Liver (tissue), 3 donors: ENCODE measurements at regions not wholly inside any gene's neighbourhood (a gene's known extent, or its start where the extent isn't known, plus 50 kb on each side); places are given as distances from the start of the nearest gene placed in this dataset.

Source experiments
- FOXA1 ChIP-seq: IDR thresholded peaks from 2 replicates; pipeline ENCODE4 v1.6.1; 2016; ENCODE audit warnings: antibody characterized with exemption
- GABPA ChIP-seq, 2 donors: IDR thresholded peaks in 1 of 2; conservative IDR thresholded peaks in 1 of 2; 2 replicates each; pipeline ENCODE4 v1.6.1; 2016; ENCODE audit warnings: antibody characterized with exemption in 2 of 2, mild to moderate bottlenecking in 1 of 2, moderate library complexity in 1 of 2
- HNF4A ChIP-seq, 2 donors: conservative IDR thresholded peaks; 2 replicates each; pipeline ENCODE4 v1.6.1; 2016; ENCODE audit warnings: antibody characterized with exemption in 2 of 2, mild to moderate bottlenecking in 2 of 2
- JUND ChIP-seq, 2 donors: IDR thresholded peaks; 2 replicates each; pipeline ENCODE4 v1.6.1; 2016; ENCODE audit warnings: antibody characterized with exemption in 2 of 2
- TAF1 ChIP-seq: conservative IDR thresholded peaks from 2 replicates; pipeline ENCODE4 v1.6.1; 2016; ENCODE audit warnings: antibody characterized with exemption, mild to moderate bottlenecking
- YY1 ChIP-seq: IDR thresholded peaks from 2 replicates; pipeline ENCODE4 v1.6.1; 2016; ENCODE audit warnings: antibody characterized with exemption, mild to moderate bottlenecking
- TF ChIP-seq, protein P1 (sequence below): fragments of 150-350 bp; IDR thresholded peaks from 2 replicates; pipeline ENCODE4 v1.5.1; 2017; ENCODE audit warnings: improper control_type of control experiment, low read depth, low read length; ENCODE audit not compliant: missing input control
- TF ChIP-seq, protein P2 (sequence below): IDR thresholded peaks from 2 replicates; pipeline ENCODE4 v1.6.1; 2016; ENCODE audit warnings: antibody characterized with exemption
- TF ChIP-seq, protein P3 (sequence below): IDR thresholded peaks from 2 replicates; pipeline ENCODE4 v1.6.1; 2016; ENCODE audit warnings: antibody characterized with exemption, mild to moderate bottlenecking
- donor health status: healthy.
- donor health status: healthy.

DNA sequence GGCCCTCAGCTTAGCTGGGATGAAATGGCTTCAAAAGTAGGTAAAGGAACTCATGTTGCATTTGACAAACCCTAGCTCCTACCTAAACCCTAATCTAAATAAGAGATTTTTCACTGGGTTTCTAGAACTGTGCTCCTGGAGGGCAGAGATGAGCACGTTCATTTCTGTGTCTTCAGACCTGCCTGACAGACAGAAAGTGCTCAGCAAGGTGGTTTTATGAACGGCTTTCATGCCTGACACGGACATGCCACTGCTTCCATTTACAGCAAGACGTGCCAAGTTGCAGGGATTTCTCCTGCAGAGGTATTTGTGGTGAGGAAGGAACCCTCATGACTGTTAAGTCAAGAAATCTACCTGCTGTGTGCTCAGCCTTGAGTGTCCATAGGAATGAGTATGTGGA lies 83.5 kb upstream of the KMT2C start:
- TF ChIP-seq, protein P1, sequence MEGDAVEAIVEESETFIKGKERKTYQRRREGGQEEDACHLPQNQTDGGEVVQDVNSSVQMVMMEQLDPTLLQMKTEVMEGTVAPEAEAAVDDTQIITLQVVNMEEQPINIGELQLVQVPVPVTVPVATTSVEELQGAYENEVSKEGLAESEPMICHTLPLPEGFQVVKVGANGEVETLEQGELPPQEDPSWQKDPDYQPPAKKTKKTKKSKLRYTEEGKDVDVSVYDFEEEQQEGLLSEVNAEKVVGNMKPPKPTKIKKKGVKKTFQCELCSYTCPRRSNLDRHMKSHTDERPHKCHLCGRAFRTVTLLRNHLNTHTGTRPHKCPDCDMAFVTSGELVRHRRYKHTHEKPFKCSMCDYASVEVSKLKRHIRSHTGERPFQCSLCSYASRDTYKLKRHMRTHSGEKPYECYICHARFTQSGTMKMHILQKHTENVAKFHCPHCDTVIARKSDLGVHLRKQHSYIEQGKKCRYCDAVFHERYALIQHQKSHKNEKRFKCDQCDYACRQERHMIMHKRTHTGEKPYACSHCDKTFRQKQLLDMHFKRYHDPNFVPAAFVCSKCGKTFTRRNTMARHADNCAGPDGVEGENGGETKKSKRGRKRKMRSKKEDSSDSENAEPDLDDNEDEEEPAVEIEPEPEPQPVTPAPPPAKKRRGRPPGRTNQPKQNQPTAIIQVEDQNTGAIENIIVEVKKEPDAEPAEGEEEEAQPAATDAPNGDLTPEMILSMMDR, result no peak
- TF ChIP-seq TAF1 (no peak), YY1 (no peak), FOXA1 (no peak), GABPA (IDR thresholded peaks at IDR 0.05 in 1 of 2, conservative IDR thresholded peaks at IDR 0.05 in 1 of 2) (no peak), HNF4A (conservative IDR thresholded peaks at IDR 0.05) (no peak), JUND (IDR thresholded peaks at IDR 0.05) (no peak)
- TF ChIP-seq, protein P2, sequence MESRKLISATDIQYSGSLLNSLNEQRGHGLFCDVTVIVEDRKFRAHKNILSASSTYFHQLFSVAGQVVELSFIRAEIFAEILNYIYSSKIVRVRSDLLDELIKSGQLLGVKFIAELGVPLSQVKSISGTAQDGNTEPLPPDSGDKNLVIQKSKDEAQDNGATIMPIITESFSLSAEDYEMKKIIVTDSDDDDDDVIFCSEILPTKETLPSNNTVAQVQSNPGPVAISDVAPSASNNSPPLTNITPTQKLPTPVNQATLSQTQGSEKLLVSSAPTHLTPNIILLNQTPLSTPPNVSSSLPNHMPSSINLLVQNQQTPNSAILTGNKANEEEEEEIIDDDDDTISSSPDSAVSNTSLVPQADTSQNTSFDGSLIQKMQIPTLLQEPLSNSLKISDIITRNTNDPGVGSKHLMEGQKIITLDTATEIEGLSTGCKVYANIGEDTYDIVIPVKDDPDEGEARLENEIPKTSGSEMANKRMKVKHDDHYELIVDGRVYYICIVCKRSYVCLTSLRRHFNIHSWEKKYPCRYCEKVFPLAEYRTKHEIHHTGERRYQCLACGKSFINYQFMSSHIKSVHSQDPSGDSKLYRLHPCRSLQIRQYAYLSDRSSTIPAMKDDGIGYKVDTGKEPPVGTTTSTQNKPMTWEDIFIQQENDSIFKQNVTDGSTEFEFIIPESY, result no peak
- TF ChIP-seq, protein P3, sequence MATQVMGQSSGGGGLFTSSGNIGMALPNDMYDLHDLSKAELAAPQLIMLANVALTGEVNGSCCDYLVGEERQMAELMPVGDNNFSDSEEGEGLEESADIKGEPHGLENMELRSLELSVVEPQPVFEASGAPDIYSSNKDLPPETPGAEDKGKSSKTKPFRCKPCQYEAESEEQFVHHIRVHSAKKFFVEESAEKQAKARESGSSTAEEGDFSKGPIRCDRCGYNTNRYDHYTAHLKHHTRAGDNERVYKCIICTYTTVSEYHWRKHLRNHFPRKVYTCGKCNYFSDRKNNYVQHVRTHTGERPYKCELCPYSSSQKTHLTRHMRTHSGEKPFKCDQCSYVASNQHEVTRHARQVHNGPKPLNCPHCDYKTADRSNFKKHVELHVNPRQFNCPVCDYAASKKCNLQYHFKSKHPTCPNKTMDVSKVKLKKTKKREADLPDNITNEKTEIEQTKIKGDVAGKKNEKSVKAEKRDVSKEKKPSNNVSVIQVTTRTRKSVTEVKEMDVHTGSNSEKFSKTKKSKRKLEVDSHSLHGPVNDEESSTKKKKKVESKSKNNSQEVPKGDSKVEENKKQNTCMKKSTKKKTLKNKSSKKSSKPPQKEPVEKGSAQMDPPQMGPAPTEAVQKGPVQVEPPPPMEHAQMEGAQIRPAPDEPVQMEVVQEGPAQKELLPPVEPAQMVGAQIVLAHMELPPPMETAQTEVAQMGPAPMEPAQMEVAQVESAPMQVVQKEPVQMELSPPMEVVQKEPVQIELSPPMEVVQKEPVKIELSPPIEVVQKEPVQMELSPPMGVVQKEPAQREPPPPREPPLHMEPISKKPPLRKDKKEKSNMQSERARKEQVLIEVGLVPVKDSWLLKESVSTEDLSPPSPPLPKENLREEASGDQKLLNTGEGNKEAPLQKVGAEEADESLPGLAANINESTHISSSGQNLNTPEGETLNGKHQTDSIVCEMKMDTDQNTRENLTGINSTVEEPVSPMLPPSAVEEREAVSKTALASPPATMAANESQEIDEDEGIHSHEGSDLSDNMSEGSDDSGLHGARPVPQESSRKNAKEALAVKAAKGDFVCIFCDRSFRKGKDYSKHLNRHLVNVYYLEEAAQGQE, result no peak
